GM12878 (cell line): ENCODE measurements at regions not wholly inside any gene's neighbourhood (a gene's known extent, or its start where the extent isn't known, plus 50 kb on each side); places are given as distances from the start of the nearest gene placed in this dataset.

Source experiments
- ATAC-seq: fragments of 200-7000 bp; cut with Tn5 transposase; 3 replicates; pipeline ENCODE4 v1.9.1; 2020; ENCODE audit warnings: mild to moderate bottlenecking, moderate library complexity
- BruUV-seq: library from RNA; stranded (reverse); fragments of 400-500 nt; replicated peaks from 2 replicates; lab custom pipeline; 2021; lab: Mats Ljungman, UMichigan
- CTCF ChIA-PET: fragments of 300-600 bp; sonication (Branson Sonifier 250); formaldehyde crosslinking; extraction: SDS; loops from one replicate; lab custom pipeline; 2021; ENCODE audit warnings: inconsistent platforms; lab: Yijun Ruan, JAX
- POLR2A ChIA-PET: fragments of 350-600 bp; formaldehyde crosslinking; extraction: SDS; loops from one replicate; lab custom pipeline; 2021; ENCODE audit warnings: inconsistent platforms; lab: Charles Lee
- RAD21 ChIA-PET: fragments of 300-600 bp; sonication (Branson Sonifier 250); formaldehyde crosslinking; loops from one replicate; lab custom pipeline; 2023; ENCODE audit warnings: antibody characterized with exemption; ENCODE audit not compliant: unreplicated experiment; lab: Charles Lee
- SMC1A ChIA-PET: fragments of 300-600 bp; sonication (Branson Sonifier 250); formaldehyde crosslinking; loops from one replicate; lab custom pipeline; 2023; ENCODE audit not compliant: unreplicated experiment, uncharacterized antibody; lab: Charles Lee
- DNase-seq: peaks from one replicate; pipeline ENCODE4 v3.0.0-alpha.2; 2011; ENCODE audit warnings: low read depth, low spot score
- FAIRE-seq: peaks from 3 replicates; lab custom pipeline; 2011; peaks lifted over from hg19 to GRCh38; lab: Jason Lieb, UNC
- H2AFZ ChIP-seq: 2 replicates; pipeline ENCODE4 v1.6.0; 2011; ENCODE audit warnings: low read depth, low read length, control low read depth; ENCODE audit not compliant: control insufficient read depth
- H3K27ac ChIP-seq: 2 replicates; pipeline ENCODE4 v1.5.1; 2011; ENCODE audit warnings: control low read depth; ENCODE audit not compliant: control insufficient read depth, insufficient read depth
- H3K27me3 ChIP-seq, 2 experiments: replicated peaks in 1 of 2; 2 replicates each; pipeline versions ENCODE4 v1.6.0 to v1.6.1; 2011; ENCODE audit warnings: low read length in 1 of 2; ENCODE audit not compliant: control insufficient read depth in 2 of 2, insufficient read depth in 2 of 2
- H3K36me3 ChIP-seq, 2 experiments: 2 replicates each; pipeline ENCODE4 v1.5.1; 2011; ENCODE audit warnings: low read length in 1 of 2; ENCODE audit not compliant: control insufficient read depth in 2 of 2, insufficient read depth in 2 of 2
- H3K4me1 ChIP-seq: 2 replicates; pipeline ENCODE4 v1.6.1; 2011; ENCODE audit warnings: mild to moderate bottlenecking, low read length, moderate library complexity, mixed read lengths; ENCODE audit not compliant: control insufficient read depth, insufficient read depth
- H3K4me2 ChIP-seq: 2 replicates; pipeline ENCODE4 v1.6.0; 2011; ENCODE audit warnings: control low read depth; ENCODE audit not compliant: control insufficient read depth, insufficient read depth
- H3K4me3 ChIP-seq: fragments of 200-600 bp; sonication (generic); 2 replicates; pipeline ENCODE4 v1.5.1; 2016
- H3K79me2 ChIP-seq: 2 replicates; pipeline ENCODE4 v1.6.0; 2011; ENCODE audit warnings: low read length; ENCODE audit not compliant: control insufficient read depth, insufficient read depth
- H3K9ac ChIP-seq: 2 replicates; pipeline ENCODE4 v1.8.0; 2011; ENCODE audit warnings: low read length, control low read depth, mixed read lengths; ENCODE audit not compliant: control insufficient read depth, insufficient read depth
- H3K9me3 ChIP-seq: replicated peaks from 3 replicates; pipeline ENCODE4 v1.5.1; 2011; ENCODE audit warnings: mild to moderate bottlenecking, low read length; ENCODE audit not compliant: control insufficient read depth, insufficient read depth
- H4K20me1 ChIP-seq: 2 replicates; pipeline ENCODE4 v1.6.0; 2011; ENCODE audit not compliant: control insufficient read depth, insufficient read depth
- CBX3 ChIP-seq: fragments of 200-600 bp; sonication (generic); IDR thresholded peaks from 2 replicates; pipeline ENCODE4 v1.6.1; 2016; ENCODE audit warnings: low read depth, borderline replicate concordance
- CREB1 ChIP-seq: IDR thresholded peaks from 2 replicates; pipeline ENCODE4 v1.6.1; 2012; ENCODE audit warnings: low read depth, mild to moderate bottlenecking, inconsistent platforms
- CREM ChIP-seq: IDR thresholded peaks from 2 replicates; pipeline ENCODE4 v1.6.1; 2014; ENCODE audit warnings: antibody characterized with exemption, low read depth
- SUZ12 ChIP-seq: fragments of 200-600 bp; sonication (generic); IDR thresholded peaks from one replicate; pipeline ENCODE4 v1.6.1; 2018; ENCODE audit warnings: antibody characterized with exemption, mild to moderate bottlenecking; ENCODE audit not compliant: unreplicated experiment
- TCF12 ChIP-seq: IDR thresholded peaks from 2 replicates; pipeline ENCODE4 v1.6.1; 2011; ENCODE audit warnings: low read depth, mild to moderate bottlenecking, low read length
- WGBS: methylation state at CpG from one replicate; pipeline ENCODE4 v1.1.6; 2016; ENCODE audit warnings: low lambda C conversion rate; ENCODE audit not compliant: insufficient replicate concordance, insufficient coverage; ENCODE audit errors: missing lambda C conversion rate; 5-methylcytosine and 5-hydroxymethylcytosine counted together
- in situ Hi-C: fragments of 300-500 bp; cut with MboI; formaldehyde crosslinking; loops from 9 replicates; pipeline ENCODE4 v1.14.3; 2018; ENCODE audit warnings: mixed read lengths
- intact Hi-C: fragments of 100-400 bp; cut with micrococcal nuclease; formaldehyde crosslinking; loops from one replicate; pipeline ENCODE4 v1.14.2; 2022; ENCODE audit not compliant: unreplicated experiment

GRCh38 chr21:43304206-43304605 lies 122.7 kb downstream of the SIK1 start:
- WGBS, result 70% methylated on average over 14 of the region's 14 CpGs
- no peak for ATAC-seq
- in situ Hi-C loops (no loop called here), intact Hi-C loops (no loop called here)
- no peak for FAIRE-seq
- Histone ChIP-seq H2AFZ (no peak overlapping the region), H3K9ac (no peak overlapping the region), H3K79me2 (no peaks in the 10 kb centered on the region), H3K4me2 (no peak overlapping the region), H3K27ac (no peak overlapping the region), H3K36me3 (no peaks in the 10 kb centered on the region)
- TF ChIP-seq CREB1 (no peak), SUZ12 (no peak), CBX3 (no peak)
- TF ChIP-seq, all 136 proteins: peak for 0
- no peak for DNase-seq
- Histone ChIP-seq H3K4me1 (peaks cover 13% of the 10 kb centered on the region), H3K4me3 (no peak overlapping the region), H3K27me3 (no peaks in the 10 kb centered on the region), H3K9me3 (no peaks in the 10 kb centered on the region), H4K20me1 (no peaks in the 10 kb centered on the region)
- RAD21 ChIA-PET, result no interaction called here
- POLR2A ChIA-PET, result no interaction called here
- SMC1A ChIA-PET, result interaction anchor here (0.8 to 1.4 kb wide), 2 partner anchors 31 to 34 kb away, joined by 3 read pairs; no protein-coding TSS in a partner anchor
- CTCF ChIA-PET, result no interaction called here
- BruUV-seq, result no TSS peak

- Histone ChIP-seq H3K27ac (no peak overlapping the region), H2AFZ (no peak overlapping the region), H3K4me2 (no peak overlapping the region), H3K9ac (no peak overlapping the region), H3K4me1 (peaks cover 13% of the 10 kb centered on the region), H4K20me1 (no peaks in the 10 kb centered on the region), H3K9me3 (no peaks in the 10 kb centered on the region), H3K27me3 (no peaks in the 10 kb centered on the region), H3K79me2 (no peaks in the 10 kb centered on the region), H3K36me3 (no peaks in the 10 kb centered on the region), H3K4me3 (no peak overlapping the region)
- 52% methylated on average over 27 of the region's 29 CpGs for WGBS
- intact Hi-C loops, result no loop called here
- ChIA-PET SMC1A (interaction anchor here (0.8 to 1.4 kb wide), 3 partner anchors 9 to 33 kb away, joined by 3 to 4 read pairs (median 3); no protein-coding TSS in a partner anchor), POLR2A (no interaction called here), RAD21 (no interaction called here), CTCF (interaction anchor here (1.1 kb wide), 1 partner anchor 30 kb away, joined by 3 read pairs; no protein-coding TSS in a partner anchor)
- ATAC-seq, result no peak
- BruUV-seq, result no TSS peak
- DNase-seq, result no peak
- FAIRE-seq, result no peak
- in situ Hi-C loops, result no loop called here
- no peak for TF ChIP-seq CREM
- TF ChIP-seq TCF12, result 0 out of 2 replicates have a peak, but pooled peaks have one; percentile 10
Observed at GRCh38 chr21:43303275-43304178, 123.4 kb downstream of the SIK1 start.
